Activated effector memory CD4-positive, alpha-beta T cell treated with Interleukin-2 at 50 U/mL for 16 hours (primary cell): ENCODE measurements at regions not wholly inside any gene's neighbourhood (a gene's known extent, or its start where the extent isn't known, plus 50 kb on each side); places are given as distances from the start of the nearest gene placed in this dataset.

Experiments
- DNase-seq: peaks from one replicate; pipeline ENCODE4 v3.0.0-alpha.2; 2020

DNA sequence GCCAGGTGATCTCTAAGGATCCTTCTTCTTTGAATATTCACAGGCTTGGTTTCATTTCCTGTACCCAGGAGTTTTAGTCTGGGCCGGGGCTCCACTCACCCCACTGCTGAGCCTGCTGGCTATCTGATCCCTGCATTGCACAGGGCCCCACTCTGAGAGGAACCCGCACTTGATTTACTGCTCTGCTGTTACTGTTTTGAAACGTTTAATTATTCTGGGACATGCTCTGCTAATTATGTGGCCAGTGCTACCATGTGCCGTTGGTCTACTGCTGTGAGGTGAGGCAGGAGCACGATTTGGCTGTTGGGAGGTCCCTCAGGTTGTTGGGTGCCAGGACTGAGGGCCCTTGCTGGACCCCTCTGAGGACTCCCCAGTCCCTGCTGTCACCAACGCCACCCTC, 108.7 kb upstream of the SIRPA start:
- DNase-seq, result no peak

DNA sequence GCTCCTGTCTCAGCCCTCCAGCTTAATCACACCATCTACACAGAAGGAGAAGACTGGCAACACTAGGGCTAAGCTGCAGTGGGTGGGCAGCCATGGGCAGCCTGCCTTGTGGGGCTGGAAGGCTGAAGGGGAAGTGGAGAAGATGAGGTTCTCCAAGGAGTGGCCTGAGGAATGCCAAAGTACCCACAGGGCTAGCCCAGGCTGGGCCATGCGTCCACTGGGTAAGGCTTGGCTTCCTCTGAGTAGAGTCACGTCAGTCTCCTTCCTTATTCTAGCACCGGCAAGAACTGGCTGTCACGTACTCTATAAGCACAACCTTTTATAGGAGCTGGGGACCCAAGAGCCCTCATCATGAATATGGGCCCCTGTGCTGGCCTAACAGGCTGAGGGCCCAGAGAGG, 110.6 kb upstream of the SIRPA start:
- no peak for DNase-seq

DNA sequence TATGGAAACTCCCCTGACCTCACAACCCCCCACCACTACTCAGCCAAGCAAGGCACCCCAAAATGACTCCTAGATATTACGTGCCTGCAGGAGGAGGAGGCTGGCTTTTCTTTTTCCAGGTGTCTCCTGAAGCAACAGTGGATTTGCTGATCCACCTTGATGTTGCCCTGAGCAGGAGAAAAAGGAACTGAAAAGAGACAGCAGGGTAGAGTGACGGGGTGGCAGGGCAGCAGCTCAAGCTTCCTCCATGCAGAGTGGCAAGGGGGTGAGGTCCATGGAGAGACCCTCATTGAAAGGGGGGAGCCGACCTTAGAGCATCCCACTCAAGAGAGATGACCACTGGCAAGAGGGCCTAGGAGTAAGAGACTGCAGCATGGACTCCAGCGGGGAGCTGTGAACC, 112.0 kb upstream of the SIRPA start:
- no peak for DNase-seq

DNA sequence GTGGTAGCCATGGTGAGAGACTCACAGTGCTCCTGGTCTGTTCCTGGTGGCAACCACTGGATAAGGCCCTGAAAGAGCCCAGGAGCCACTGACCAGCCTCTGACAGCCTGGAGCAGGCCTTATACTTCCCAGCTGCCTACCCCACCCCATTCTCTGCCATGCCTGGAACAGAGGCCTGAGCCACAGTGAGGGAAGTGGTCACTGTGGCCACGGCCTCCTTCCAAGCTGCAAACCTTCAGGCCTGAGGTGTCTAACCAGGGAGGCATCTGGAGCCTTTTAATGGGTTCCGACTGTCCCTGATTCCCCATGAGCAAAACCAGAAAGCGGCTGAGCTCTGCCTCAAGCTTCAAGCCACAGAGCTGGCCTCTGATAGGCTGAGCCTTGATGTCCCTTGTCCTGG, 113.0 kb upstream of the SIRPA start:
- no peak for DNase-seq

DNA sequence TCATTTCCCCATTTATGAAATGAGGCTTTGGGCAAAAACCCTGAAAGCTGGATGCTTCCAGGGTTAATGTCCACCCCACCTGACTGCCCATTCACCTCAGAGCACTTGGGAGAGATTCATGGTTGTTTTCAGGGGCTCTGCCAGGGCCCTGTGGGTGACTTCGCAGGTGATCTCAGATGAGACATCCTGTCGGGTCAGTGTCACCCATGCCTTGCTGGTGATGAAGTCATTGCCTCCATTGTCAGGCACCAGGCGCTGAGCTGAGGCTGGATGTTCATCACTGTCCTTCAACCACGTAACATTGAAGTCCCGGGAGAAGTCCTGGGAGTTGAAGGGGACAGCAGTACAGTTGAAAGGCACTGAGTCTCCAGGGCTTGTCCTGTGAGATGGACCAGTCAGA, 115.6 kb upstream of the SIRPA start:
- DNase-seq, result no peak

DNA sequence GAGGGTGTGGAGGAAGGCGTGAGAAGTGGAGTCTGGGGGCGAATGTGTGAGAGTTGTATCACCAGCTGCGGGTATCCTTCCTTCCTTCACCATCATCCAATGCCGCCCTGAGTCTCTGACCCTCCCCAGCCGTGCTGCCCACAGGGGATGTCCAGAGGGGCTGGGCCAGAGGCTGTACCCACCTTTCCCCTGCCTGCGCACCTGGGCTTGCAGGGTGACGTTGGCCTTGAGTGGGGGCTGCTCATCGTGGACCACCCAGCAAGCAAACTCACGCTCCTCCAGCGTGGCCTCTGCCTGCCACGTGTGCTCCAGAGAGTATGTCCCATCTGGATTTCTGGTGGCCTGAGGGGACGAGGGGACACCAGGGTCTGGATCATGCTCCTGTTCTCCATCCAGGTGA, 116.9 kb upstream of the SIRPA start:
- DNase-seq, result no peak

DNA sequence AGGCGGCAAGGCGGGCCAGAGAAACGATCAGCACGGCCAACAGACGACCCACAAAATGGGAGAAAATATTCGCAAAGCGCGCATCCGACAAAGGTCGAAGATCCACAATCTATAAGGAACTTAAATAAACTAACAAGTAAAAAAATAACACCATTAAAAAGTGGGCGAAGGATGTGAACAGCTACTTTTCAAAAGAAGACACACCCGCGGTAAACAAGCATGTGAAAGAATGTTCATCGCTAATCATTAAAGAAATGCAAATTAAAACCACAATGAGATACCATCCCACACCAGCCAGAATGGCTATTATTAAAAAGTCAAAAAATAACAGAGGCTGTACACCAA, 117.8 kb upstream of the SIRPA start:
- DNase-seq, result no peak

DNA sequence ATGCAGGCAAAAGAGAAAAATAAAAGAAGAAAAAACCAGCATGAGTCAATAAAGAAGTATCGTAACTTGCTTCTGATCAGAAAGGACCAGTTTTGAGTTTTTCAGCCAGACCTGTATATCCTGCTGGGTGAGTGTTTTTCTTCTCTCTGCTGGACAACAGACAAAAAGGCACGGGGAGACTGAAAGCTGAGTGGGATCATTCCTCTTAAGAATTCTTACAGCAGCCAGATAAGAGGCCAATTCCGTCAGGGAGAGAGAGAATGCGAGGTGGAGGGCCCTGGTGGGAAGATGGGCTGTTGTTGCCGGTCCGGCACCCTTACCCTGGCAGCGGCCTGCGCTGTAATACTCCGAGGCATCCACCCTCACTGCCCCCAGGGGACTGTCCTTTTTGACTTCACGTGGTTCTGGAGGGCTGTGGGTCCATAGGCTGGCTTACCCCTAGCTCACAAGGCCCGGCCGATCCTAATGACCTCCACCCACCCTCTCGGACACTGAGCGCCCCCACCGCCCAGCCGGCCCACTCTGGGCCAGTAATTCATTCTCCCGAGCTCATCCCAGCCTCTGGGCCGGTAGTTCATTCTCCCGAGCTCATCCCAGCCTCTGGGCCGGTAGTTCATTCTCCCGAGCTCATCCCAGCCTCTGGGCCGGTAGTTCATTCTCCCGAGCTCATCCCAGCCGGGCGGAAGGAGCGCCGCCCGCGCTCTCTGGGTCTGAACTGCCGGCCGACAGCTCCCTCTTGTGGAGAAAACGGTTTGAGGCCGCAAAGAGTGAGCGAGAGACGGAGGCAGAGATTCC, 118.3 kb upstream of the SIRPA start:
- DNase-seq, result peak; percentile 73

DNA sequence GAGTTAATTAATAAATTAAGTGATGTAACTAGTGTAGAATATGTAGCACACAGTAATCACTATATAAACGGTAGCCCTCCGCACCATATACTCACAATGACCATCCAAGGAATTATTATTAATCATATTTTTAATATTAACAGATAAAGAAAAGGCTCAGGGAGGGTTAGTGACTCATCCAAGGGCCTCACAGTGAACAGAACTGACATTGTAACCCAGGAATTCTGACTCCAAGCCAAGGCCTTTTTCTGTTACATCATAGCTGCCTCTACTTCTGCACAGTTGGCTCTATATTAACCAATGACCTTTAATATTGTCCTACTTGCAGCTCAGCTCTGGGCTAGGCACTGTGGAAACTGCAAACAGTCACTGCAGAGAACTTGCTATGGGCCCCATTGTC, 117.5 kb upstream of the SIRPG start:
- no peak for DNase-seq

DNA sequence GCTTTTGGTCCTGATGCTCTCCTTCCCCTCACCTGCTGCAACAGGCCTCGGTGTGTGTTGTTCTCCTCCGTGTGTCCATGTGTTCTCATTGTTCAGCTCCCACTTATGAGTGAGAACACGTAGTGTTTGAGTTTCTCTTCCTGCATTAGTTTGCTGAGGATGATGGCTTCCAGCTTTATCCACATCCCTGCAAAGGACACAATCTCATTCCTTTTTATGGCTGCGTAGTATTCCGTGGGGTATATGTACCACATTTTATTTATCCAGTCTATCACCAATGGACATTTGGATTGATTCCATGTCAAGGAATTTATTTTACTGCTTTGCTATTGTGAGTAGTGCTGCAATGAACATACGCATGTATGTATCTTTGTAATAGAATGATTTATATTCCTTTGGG, 116.9 kb upstream of the SIRPG start:
- DNase-seq, result no peak

DNA sequence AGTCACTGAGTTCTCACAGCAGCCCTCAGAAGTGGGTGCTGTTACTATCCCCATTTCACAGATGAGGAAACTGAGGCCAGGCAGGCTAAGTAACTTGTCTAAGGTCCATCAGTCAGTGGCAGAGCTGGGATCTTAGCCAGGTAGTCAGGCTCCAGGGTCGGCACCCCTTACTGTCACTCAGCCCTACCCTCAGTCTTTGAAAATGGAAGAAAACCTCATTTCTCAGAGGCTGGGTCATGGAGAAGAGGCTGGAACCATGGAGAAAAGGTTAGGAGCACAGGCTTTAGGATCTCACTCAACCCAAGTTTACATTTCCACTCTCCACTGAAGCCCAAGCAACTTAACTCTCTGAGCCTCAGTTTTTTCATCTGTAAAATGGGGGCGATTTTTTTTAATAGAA, 116.2 kb upstream of the SIRPG start:
- DNase-seq, result no peak

DNA sequence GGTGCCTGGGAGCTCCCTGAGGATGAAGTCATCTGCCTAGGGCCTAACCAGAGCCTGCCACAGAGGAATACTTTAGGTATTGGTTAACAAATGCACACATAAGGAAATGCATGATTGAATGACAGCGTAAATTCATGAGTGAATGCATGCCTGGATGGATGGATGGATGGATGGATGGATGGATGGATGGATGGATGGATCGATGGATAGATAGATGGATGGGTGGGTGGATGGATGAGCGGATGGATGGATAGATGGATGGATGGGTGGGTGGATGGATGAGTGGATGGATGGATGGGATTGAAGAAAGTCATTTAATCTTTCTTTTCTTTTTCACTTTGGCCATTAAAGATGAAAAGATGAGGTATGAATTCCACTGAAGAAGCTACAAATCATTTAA, 111.9 kb upstream of the SIRPG start:
- DNase-seq, result no peak

DNA sequence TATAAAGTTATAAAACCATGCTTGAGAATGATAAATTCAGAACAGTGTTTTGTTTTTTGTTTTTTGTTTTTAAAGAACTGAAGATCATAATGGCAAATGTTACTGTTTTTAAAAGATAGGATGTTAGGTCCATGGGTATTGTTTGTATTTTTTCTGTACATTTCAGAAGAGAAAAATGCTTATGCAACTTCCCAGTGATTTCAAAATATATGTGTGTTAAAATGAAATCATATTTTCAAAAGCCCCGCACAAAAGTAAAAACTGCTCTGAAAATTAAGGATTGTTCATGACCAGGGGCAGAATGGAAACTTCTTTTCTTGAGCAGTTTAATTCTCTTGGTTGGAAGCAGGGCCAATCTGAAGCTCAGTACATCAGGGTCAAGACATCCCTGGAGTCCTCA, 109.2 kb upstream of the SIRPG start:
- no peak for DNase-seq

DNA sequence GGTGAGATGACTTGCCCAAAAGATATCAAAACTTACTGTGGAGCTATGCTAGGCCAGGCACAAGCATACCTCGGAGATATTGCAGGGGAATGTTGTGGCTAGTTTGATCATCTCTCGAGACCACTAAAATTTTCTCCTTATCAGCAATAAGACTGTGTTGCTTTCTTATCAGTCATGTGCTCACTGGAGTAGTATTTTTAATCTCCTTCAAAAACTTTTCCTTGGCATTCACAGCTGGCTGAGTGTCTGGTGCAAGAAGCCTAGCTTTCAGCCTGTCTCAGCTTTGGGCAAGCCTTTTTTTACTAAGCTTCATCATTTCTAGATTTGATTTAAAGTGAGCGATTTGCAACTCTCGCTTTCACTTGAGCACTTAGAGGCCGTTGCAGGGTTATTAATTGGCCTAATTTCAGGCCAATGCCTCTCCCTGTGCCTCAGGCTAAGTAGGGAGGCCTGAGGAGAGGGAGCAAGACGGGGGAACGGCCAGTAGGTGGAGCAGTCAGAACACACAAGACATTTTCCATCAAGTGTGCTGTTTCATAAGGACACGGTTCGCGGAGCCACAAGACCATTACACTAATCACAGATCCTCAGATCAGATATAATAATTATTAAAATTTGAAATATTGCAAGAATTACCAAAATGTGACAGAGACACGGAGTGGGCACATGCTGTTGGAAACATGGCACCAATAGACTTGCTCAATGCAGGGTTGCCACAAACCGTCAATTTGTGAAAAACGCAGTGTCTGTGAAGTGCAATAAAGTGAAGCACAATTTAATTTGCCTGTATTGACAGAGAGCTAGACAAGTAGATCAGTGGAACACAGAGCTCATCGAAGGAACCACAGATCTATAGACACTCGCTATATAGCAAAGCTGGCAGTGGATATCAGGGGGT, 106.8 kb upstream of the SIRPG start:
- peak; percentile 23 for DNase-seq

DNA sequence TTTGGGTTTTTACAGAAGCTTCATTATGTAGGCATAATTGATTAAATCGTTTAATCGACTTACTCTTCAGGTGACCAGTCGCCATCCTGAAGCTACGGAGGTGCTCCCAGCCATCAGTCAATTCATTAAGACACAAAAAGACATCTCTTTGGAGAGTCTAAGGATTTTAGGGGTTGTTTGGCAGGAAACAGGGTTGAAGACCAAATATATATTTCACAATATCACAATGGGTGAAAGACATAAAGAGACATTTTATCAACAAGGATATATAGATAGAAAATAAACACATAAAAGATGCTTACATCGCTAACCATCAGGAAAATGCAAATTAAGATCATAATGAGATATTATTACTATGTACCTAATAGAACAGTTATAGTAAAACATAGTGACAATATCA, 104.0 kb upstream of the SIRPG start:
- DNase-seq, result no peak

DNA sequence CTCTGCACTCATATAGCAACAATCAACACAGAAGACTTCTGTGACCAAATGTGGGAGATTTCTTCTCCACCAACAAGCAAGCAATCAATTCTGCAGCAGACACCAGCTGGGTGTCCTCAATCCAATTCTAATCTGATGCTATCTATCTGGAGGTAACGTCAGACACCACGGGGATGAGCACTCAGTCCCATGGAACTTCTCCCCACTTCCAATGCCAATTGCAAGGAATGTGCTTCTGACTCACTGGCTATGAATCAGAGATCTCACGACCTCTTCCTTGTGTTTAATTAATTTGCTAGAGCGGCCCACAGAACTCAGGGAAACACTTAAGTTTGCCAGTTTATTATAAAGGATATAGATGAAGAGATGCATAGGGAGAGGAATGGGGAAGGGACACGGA, 103.5 kb upstream of the SIRPG start:
- no peak for DNase-seq

DNA sequence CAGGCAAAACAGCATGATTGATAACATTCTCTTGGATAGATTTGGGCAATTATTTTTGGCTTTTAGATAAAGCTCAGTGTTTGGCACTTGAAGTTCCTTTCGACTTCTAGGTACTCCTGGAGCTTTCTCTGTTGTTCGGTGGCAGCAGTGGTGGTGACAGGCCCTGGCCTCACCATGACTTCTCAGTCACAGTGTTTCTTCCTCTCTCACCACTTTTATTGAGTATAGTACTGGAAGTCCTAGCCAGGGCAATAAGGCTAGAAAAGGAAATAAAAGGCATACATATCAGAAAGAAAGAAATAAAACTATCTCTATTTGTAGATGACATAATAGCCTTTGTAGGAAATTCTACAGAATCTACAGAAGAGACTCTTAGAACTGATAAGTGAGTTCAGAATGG, 101.2 kb upstream of the SIRPG start:
- DNase-seq, result no peak

DNA sequence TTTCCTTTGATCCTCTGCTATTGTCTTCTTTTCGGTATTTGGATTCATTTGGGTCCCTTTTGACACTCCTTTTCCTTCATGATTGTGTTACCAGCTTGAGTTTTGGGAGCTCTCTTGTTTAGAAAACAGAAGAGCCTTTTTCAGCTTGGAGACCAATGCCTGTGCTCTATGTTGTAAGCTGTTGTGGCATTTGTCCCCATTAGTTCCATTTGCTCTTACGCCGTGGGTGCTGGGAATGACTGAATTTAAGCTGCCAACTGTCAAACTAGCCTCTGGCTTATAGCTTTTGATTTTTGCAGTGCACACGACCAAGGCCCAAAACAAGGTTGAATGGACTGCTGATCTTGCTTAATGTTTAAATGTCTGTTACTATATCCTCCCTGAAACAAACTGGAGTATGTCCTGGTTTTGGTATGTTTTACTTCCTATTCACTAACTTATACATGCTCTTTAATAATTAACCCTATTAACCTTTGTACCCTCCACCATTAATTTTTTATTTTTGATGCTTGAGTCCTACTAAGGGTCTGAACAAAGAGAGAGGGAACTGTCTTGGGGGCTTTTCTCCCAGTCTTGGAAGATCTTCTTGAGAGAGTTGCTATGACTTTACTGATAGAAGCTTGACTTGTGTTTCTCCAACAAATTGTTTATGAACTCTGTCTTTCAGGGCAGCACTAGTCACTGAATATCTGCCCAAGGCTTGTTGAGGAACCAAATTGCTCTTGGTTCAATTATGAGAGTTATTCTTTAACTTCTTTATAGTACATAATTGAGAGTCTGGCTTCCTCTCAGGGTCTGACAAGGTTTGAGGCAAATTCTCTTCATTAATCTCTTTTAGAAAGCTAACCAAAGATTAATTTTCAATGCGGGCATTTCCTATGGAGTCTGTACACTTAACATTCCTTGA, 100.3 kb upstream of the SIRPG start:
- DNase-seq, result no peak

DNA sequence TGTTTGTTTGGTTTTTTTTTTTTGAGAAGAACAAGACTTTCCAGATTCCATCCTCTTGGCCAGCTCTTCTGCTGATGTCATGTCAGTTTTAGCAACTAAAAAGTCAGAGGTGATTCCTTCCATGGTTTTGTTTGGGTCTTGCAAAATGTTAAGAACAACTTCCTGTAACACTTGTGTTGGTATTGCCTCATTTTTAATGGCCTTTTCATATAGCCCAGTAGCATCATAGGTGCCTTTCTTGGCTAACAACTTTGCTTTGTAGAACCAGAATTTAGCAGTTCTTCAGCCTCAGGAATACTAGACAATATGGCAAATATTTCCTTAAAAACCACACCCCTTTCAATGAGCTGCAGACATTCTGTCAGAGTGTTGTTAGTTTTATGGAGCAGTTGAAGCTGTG, 99.5 kb upstream of the SIRPG start:
- DNase-seq, result no peak

DNA sequence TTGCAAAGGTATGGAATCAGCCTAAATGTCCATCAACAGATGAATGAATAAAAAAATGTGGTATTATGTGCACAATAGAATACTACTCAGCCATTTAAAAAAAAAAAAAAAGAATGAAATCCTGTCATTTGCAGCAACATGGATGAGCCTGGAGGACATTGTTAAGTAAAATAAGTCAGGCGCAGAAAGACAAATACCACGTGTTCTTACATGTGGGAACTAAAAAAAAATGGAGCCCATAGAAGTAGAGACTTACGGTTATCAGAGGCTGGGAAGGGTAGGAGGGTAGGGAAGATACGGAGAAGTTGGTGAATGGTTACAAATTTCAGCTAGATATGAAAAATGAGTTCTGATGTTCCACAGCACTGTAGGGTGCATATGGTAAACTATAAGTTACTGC, 97.2 kb upstream of the SIRPG start:
- DNase-seq, result no peak

DNA sequence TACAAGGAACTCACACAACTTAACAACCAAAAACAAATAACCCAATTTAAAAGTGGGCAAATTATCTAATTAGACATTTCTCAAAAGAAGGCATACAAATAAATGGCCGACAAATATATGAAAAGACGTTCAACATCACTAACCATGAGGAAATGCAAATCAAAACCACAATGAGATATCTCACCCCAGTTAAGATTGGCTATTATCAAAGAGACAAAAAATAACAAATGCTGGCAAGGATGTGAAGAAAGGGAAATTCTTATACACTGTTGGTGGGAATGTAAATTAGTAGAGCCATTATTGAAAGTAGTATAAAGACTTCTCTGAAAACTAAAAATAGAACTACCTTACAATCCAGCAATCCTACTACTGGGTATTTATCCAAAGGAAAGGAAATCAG, 96.7 kb upstream of the SIRPG start:
- DNase-seq, result no peak

DNA sequence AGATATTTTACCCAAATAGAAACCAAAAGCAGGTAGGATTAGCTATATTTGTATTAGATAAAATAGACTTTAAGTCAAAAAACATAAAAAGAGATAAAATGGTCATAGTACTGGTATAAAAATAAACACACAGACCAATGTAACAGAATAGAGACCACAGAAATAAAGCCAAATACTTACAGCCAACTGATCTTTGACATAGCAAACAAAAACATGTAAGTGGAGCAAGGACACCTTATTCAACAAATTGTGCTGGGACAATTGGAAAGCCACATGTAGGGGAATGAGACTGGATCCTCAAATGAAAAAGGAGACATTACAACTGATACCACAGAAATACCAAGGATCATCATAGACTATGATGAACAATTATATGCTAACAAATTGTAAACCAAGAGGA, 94.5 kb upstream of the SIRPG start:
- no peak for DNase-seq

DNA sequence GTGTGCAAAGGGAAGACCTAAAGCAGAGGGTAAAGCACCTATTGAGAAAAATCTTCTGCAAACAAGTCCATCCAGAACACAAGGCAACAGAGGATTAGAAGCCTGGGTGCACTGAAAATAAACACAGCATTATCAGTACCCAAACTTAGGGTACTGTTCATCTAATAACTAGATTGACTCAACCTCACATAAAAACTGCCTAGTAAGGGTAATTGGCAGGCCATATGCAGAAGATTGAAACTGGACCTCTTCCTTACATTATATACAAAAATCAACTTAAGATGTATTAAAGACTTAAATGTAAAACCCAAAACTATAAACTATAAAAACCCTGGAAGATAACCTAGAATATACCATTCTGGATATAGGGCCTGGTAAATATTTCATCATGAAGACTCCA, 91.2 kb upstream of the SIRPG start:
- DNase-seq, result no peak
